ENCODE measurements at regions not wholly inside any gene's neighbourhood (a gene's known extent, or its start where the extent isn't known, plus 50 kb on each side); places are given as distances from the start of the nearest gene placed in this dataset.

DNA sequence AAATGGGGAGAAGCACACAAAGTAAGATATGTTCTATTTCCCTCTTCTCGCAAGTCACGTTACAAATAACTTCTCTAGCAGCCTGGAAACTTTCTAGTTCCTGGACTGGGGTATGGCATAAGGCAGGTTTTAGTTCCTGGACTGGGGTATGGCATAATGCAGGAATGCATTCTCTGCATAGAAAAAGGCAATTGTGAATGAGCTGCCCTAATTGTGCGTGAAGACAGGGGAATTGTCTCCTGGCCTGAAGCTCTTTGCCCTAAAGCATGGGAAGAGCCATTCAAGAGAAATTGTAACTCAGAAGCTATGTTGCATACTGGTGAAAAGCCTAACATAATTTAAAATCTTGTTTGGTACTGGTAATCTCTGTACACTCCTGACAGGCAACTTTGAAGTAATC, 54.3 kb upstream of the CBLB start:
- Mint-ChIP-seq H3K4me3 (no peak overlapping the region), H3K4me1 (ENCODE audit: low read depth) (peaks cover 10% of the 10 kb centered on the region), H3K36me3 (ENCODE audit: low read depth) (no peaks in the 10 kb centered on the region), H3K27ac (no peak overlapping the region), H3K9me3 (peaks cover 10% of the 10 kb centered on the region), H3K27me3 (ENCODE audit: low read depth) (no peaks in the 10 kb centered on the region)
- intact Hi-C loops (cut with micrococcal nuclease) = no loop called here
- no peak for DNase-seq
- CTCF ChIA-PET = no interaction called here

DNA sequence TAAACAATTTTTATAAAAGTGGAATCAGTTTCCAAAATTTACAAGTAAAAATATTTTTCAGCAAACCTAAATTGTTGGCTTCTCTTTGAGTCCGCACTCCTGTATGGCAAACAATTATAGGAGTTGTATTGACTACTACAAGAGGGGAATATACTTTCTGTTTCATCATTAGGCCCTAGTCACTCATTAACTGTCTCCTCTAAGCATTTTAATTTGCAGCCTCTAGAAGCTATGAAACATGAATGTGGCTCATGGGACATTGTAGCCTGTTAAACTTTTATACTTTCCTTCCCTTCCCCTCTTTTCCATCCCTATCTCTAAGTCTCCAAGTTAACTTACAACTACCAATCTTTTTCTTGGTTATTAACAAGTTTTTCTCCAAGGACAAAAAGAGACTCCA, 58.9 kb upstream of the CBLB start:
- Mint-ChIP-seq H3K9me3 (no peaks in the 10 kb centered on the region), H3K4me1 (ENCODE audit: low read depth) (no peaks in the 10 kb centered on the region), H3K27ac (no peak overlapping the region), H3K27me3 (ENCODE audit: low read depth) (no peaks in the 10 kb centered on the region), H3K4me3 (no peak overlapping the region), H3K36me3 (ENCODE audit: low read depth) (no peaks in the 10 kb centered on the region)
- CTCF ChIA-PET = interaction anchor here (0.6 kb wide), 1 partner anchor 10 kb away, joined by 3 read pairs; no protein-coding TSS in a partner anchor
- no peak for DNase-seq
- intact Hi-C loops (cut with micrococcal nuclease) = no loop called here

DNA sequence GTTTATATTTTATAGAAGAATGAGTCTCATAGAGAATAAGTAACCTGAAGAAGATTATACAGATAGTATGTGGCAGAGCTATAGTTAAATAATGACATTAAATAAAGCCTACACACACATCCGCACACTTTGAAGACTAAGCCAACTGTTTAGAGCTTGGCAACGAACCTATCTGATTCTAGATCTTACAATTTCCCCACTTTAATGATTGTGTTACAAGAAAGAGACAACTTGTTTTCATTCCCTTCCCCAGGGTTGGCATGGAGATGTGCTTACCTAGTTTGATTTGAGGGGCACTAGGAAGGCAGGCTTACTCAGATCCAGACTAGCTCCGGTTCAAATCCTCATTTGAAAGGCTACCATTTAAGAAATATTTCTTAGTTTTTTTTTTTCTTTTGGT, 61.9 kb upstream of the CBLB start:
- H3K9me3 Mint-ChIP-seq = no peaks in the 10 kb centered on the region
- DNase-seq = no peak
- CTCF ChIA-PET = no interaction called here
- H3K27me3 Mint-ChIP-seq (ENCODE audit: low read depth) = no peaks in the 10 kb centered on the region
- no peak overlapping the region for H3K27ac Mint-ChIP-seq
- H3K4me3 Mint-ChIP-seq = no peak overlapping the region
- H3K36me3 Mint-ChIP-seq (ENCODE audit: low read depth) = no peaks in the 10 kb centered on the region
- intact Hi-C loops (cut with micrococcal nuclease) = loop anchor here (10.0 kb wide), 1 partner anchor 674 kb away; no protein-coding TSS in a partner anchor
- peaks cover 2% of the 10 kb centered on the region for H3K4me1 Mint-ChIP-seq (ENCODE audit: low read depth)

DNA sequence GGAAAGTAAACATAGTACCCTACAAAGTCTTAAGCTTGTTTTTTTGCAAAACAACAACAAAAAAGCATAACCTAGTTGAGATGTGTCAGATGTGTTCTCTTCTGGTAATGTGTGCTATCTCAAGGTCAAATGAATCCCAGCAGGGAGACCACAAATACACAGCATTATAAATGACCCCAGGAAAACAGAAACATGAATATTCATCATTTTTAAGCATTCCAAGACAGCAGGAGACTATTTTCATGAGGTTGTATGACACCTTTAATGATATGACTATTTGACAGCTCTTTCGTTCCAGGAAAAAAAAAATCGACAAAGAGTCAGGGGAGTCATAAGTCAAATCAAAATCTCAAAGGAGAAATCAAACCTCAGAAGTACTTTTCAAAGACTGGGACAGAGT, 62.7 kb upstream of the CBLB start:
- H3K27me3 Mint-ChIP-seq (ENCODE audit: low read depth) = no peaks in the 10 kb centered on the region
- no peak for DNase-seq
- no peaks in the 10 kb centered on the region for H3K9me3 Mint-ChIP-seq
- CTCF ChIA-PET = no interaction called here
- intact Hi-C loops (cut with micrococcal nuclease) = loop anchor here (10.0 kb wide), 1 partner anchor 673 kb away; no protein-coding TSS in a partner anchor
- no peak overlapping the region for H3K27ac Mint-ChIP-seq
- no peaks in the 10 kb centered on the region for H3K36me3 Mint-ChIP-seq (ENCODE audit: low read depth)
- H3K4me1 Mint-ChIP-seq (ENCODE audit: low read depth) = peaks cover 2% of the 10 kb centered on the region
- no peak overlapping the region for H3K4me3 Mint-ChIP-seq

DNA sequence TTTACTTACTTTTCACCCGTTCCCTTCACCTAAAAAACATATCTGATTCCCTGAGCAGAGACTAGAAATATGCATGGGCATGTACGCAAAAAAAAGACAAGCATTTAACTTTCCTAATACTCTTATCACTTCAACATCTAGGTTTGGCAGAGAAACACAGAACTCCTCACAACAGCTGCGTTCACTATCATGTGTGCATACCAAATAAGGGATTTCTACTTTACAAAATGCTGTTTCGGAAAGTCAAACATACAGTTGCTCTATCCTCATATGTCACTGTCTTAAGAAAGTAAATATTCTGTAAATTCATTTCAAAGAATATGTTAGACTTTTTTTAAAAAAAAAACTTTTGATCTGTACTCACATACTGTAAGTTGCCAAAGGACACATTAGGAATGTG, 65.1 kb upstream of the CBLB start:
- H3K4me3 Mint-ChIP-seq = no peak overlapping the region
- no peak for DNase-seq
- CTCF ChIA-PET = no interaction called here
- H3K27ac Mint-ChIP-seq = no peak overlapping the region
- H3K27me3 Mint-ChIP-seq (ENCODE audit: low read depth) = no peaks in the 10 kb centered on the region
- H3K36me3 Mint-ChIP-seq (ENCODE audit: low read depth) = no peaks in the 10 kb centered on the region
- no peaks in the 10 kb centered on the region for H3K9me3 Mint-ChIP-seq
- H3K4me1 Mint-ChIP-seq (ENCODE audit: low read depth) = peaks cover 2% of the 10 kb centered on the region
- intact Hi-C loops (cut with micrococcal nuclease) = loop anchor here (10.0 kb wide), 1 partner anchor 671 kb away; no protein-coding TSS in a partner anchor

DNA sequence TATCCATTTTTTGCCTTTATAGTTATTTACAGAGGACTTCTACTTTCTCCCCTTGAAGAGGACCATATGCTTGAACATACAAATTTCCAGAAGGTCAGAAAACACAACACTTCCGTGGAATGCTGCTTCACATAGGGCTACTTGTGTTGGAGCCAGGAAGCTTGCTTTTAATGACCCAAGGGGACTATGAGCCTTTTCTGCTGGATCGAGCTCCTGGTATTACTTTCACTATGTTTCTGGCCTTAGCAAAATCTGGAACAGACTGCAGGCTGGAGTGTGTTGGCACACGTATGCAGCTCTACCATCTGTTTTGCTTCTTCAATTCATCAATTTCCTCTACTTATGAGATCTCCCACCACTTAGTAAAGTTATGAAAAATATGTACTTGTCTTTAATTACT, 69.3 kb upstream of the CBLB start:
- Mint-ChIP-seq H3K4me3 (no peak overlapping the region), H3K27me3 (ENCODE audit: low read depth) (no peaks in the 10 kb centered on the region)
- CTCF ChIA-PET = interaction anchor here (0.9 to 1.3 kb wide), 2 partner anchors 9 to 12 kb away, joined by 3 to 5 read pairs; no protein-coding TSS in a partner anchor

DNA sequence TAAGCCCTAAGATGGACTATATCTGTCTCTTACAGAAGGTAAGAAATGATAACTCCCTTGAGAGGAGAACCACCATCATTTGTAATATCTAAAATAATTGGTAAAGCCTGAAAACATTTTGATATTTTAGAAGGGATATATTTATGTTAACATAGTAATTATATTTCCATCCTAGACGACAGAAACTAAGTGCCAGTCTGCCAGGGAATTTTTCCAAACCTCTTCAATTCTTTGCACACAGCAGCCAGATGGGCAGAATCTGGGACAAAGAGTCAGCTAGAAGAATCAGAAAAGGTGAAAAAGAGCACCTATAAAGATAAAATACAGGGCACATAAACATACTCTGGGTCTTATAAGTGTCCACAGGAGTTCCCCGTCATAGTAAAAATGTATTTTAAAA, 70.0 kb upstream of the CBLB start:
- DNase-seq = no peak
- H3K4me3 Mint-ChIP-seq = no peak overlapping the region
- intact Hi-C loops (cut with micrococcal nuclease) = loop anchor here (10.0 kb wide), 1 partner anchor 666 kb away; no protein-coding TSS in a partner anchor
- H3K27ac Mint-ChIP-seq = no peak overlapping the region
- no peaks in the 10 kb centered on the region for H3K27me3 Mint-ChIP-seq (ENCODE audit: low read depth)
- H3K36me3 Mint-ChIP-seq (ENCODE audit: low read depth) = no peaks in the 10 kb centered on the region
- peaks cover 2% of the 10 kb centered on the region for H3K4me1 Mint-ChIP-seq (ENCODE audit: low read depth)
- no peaks in the 10 kb centered on the region for H3K9me3 Mint-ChIP-seq
- CTCF ChIA-PET = interaction anchor here (1.3 kb wide), 1 partner anchor 10 kb away, joined by 5 read pairs; no protein-coding TSS in a partner anchor

More for the DNA sequence above, 69.3 kb upstream of the CBLB start:
- no peak overlapping the region for H3K27ac Mint-ChIP-seq
- intact Hi-C loops (cut with micrococcal nuclease) = loop anchor here (10.0 kb wide), 1 partner anchor 667 kb away; no protein-coding TSS in a partner anchor
- no peaks in the 10 kb centered on the region for H3K36me3 Mint-ChIP-seq (ENCODE audit: low read depth)
- no peaks in the 10 kb centered on the region for H3K9me3 Mint-ChIP-seq
- H3K4me1 Mint-ChIP-seq (ENCODE audit: low read depth) = peaks cover 2% of the 10 kb centered on the region
- DNase-seq = no peak

DNA sequence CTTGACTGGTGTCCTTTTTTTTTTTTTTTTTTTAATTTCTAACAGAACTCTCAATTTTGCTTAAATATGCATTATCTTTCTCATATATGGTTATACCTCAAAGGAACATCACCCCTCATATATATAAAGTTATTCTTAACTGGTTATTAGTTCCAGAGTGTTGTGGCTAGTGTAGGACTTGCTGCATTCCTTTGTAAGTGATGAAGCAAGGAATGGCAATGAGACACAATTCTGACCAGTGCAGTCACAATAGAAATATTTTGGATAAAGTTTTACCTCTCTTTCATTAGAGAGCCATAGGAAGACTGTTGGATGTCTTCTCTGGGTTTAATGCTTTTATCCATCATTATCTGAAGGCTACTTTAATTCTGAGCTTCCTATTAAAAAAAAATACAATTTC, 75.5 kb upstream of the CBLB start:
- no peak overlapping the region for H3K27ac Mint-ChIP-seq
- CTCF ChIA-PET = no interaction called here

DNA sequence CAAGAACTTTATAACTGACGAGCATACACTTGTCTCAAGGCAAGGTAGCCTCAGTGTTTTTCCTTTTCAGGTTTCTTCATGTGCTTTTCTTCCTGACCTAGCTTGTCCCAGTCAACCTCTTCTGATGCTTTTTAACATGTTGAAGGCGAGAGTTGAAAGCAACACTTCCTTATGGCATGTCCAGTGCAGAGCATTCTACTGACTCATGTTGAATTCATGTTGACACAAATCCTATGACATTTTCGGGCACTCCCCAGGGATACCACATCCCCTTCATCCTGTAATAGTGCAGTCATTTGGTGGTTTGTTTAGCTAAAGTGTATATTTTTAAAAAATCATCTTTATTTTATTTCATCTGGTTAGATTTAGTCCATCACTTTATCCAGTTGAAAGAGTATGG, 75.9 kb upstream of the CBLB start:
- Mint-ChIP-seq H3K4me3 (no peak overlapping the region), H3K27ac (no peak overlapping the region), H3K36me3 (ENCODE audit: low read depth) (no peaks in the 10 kb centered on the region), H3K9me3 (no peaks in the 10 kb centered on the region), H3K4me1 (ENCODE audit: low read depth) (no peaks in the 10 kb centered on the region), H3K27me3 (ENCODE audit: low read depth) (no peaks in the 10 kb centered on the region)
- intact Hi-C loops (cut with micrococcal nuclease) = no loop called here
- CTCF ChIA-PET = no interaction called here
- no peak for DNase-seq

More for the DNA sequence above, 75.5 kb upstream of the CBLB start:
- Mint-ChIP-seq H3K4me3 (no peak overlapping the region), H3K36me3 (ENCODE audit: low read depth) (no peaks in the 10 kb centered on the region), H3K4me1 (ENCODE audit: low read depth) (no peaks in the 10 kb centered on the region), H3K9me3 (no peaks in the 10 kb centered on the region), H3K27me3 (ENCODE audit: low read depth) (no peaks in the 10 kb centered on the region)
- intact Hi-C loops (cut with micrococcal nuclease) = no loop called here
- no peak for DNase-seq

DNA sequence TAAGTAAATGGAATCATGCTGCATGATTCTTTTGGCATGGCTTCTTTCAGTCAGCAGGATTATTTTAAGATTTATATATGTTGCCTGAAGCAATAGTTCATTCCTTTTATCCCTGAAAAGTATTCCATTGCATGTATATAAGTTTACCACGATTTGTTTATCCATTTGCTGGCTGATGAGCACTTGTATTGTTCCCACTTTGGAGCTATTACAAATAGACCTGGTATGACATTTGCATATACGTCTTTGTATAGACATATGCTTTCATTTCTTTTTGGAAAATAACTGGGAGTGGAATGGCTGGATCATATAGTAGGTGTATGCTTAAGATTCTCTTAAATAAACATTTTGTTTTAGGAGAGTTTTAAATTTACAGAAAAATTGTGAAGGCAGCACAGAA, 79.3 kb upstream of the CBLB start:
- intact Hi-C loops (cut with micrococcal nuclease) = no loop called here
- H3K9me3 Mint-ChIP-seq = no peaks in the 10 kb centered on the region
- CTCF ChIA-PET = no interaction called here
- H3K4me3 Mint-ChIP-seq = no peak overlapping the region
- DNase-seq = no peak
- H3K36me3 Mint-ChIP-seq (ENCODE audit: low read depth) = no peaks in the 10 kb centered on the region
- H3K4me1 Mint-ChIP-seq (ENCODE audit: low read depth) = no peaks in the 10 kb centered on the region
- H3K27ac Mint-ChIP-seq = no peak overlapping the region
- H3K27me3 Mint-ChIP-seq (ENCODE audit: low read depth) = no peaks in the 10 kb centered on the region

DNA sequence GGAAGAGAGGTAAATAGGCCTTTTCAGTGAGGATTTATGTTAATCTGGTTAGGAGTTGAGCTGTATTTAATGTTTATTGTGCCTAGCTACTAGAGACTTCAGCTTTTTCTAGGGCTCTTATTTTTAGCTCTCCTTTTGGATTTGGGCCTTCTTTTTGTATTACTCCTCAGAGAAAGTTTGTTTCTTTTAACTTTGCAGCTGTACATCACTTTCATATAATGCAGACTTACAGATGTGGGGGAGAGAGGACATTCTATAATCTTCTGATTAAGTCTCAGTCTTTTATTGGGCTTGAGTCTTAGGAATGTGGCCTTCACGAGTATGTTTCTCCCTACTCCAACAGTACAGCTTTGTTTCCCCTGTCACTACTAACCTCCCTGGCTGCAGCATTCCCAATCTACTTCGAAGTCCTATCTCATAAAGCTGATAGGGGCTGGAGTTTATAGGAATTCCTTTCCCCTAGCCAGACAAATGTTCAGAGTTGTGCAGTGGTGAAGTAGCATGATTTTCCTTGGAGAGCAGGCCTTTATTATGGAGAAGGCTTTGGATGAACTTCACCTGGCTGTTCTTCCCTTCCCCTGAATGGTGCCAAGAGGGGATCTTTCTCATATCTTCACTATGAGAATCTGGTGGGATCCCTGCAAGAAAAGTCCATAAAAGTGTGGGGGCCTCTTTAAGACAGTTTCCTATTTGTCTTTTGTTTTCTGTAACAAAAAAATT, 82.2 kb upstream of the CBLB start:
- CTCF ChIA-PET = interaction anchor here (0.6 to 0.7 kb wide), 2 partner anchors 13 to 70 kb away, joined by 3 read pairs; no protein-coding TSS in a partner anchor
- Mint-ChIP-seq H3K36me3 (ENCODE audit: low read depth) (no peaks in the 10 kb centered on the region), H3K4me1 (ENCODE audit: low read depth) (no peaks in the 10 kb centered on the region), H3K27me3 (ENCODE audit: low read depth) (no peaks in the 10 kb centered on the region), H3K9me3 (no peaks in the 10 kb centered on the region), H3K4me3 (no peak overlapping the region), H3K27ac (no peak overlapping the region)
- intact Hi-C loops (cut with micrococcal nuclease) = no loop called here
- DNase-seq = no peak

DNA sequence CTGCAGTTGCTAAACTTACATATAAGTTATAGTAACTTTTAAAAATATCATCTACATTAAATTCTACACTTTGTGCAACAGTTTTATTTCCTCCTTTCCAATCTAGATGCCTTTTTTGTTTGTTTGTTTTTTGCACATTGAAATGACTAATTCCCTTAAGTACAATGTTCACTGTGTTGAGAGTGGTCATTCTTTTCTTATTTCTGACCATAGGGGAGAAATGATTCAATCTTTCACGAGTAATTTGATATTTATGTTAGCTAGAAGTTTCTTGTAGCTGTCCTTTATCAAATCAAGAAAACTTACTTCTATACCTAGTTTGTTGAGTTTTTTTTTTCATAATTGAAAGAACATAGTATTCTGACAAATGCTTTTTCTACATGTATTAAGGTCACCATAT, 85.0 kb upstream of the CBLB start:
- Mint-ChIP-seq H3K36me3 (ENCODE audit: low read depth) (no peaks in the 10 kb centered on the region), H3K4me3 (no peak overlapping the region), H3K9me3 (no peaks in the 10 kb centered on the region), H3K27me3 (ENCODE audit: low read depth) (no peaks in the 10 kb centered on the region), H3K27ac (no peak overlapping the region), H3K4me1 (ENCODE audit: low read depth) (no peaks in the 10 kb centered on the region)
- intact Hi-C loops (cut with micrococcal nuclease) = no loop called here
- no peak for DNase-seq
- CTCF ChIA-PET = interaction anchor here (0.6 kb wide), 1 partner anchor 138 kb away, joined by 3 read pairs; no protein-coding TSS in a partner anchor

DNA sequence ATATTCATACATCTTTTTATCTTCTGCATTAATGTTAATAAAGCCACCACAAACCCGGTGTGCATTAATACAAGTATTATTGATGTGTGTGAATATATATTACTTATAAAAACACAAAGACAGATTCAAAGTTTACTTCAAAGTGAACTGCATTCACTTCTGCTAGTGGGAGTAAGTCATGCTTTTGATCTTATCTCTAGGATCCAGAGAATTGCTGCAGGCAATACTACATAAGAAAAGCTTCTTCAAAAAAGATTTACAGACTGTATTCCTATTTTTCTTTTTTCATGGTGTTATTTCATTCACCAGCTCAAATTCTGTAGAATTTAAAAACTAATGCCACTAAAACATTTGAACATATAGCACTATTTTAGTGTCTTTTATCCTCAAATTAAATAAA, 87.5 kb upstream of the CBLB start:
- intact Hi-C loops (cut with micrococcal nuclease) = no loop called here
- no peak for DNase-seq
- peaks cover under 1% of the 10 kb centered on the region for H3K9me3 Mint-ChIP-seq
- H3K4me1 Mint-ChIP-seq (ENCODE audit: low read depth) = peaks cover 2% of the 10 kb centered on the region
- no peaks in the 10 kb centered on the region for H3K27me3 Mint-ChIP-seq (ENCODE audit: low read depth)
- CTCF ChIA-PET = interaction anchor here (0.7 kb wide), 2 partner anchors 91 to 307 kb away, joined by 3 to 4 read pairs; no protein-coding TSS in a partner anchor
- no peaks in the 10 kb centered on the region for H3K36me3 Mint-ChIP-seq (ENCODE audit: low read depth)
- H3K4me3 Mint-ChIP-seq = no peak overlapping the region
- H3K27ac Mint-ChIP-seq = no peak overlapping the region
